Erythroblast (primary cell): ENCODE measurements at regions not wholly inside any gene's neighbourhood (a gene's known extent, or its start where the extent isn't known, plus 50 kb on each side); places are given as distances from the start of the nearest gene placed in this dataset.

Source experiments
- DNase-seq, 2 experiments: peaks; one replicate each; lab custom pipeline; 2025; lab: John Stamatoyannopoulos, UW
- GATA1 ChIP-seq: IDR thresholded peaks from 2 replicates; pipeline ENCODE4 v1.6.1; 2011; ENCODE audit warnings: low read depth, mild to moderate bottlenecking, control low read depth, low read length, moderate library complexity
- POLR2A ChIP-seq: IDR thresholded peaks from 2 replicates; pipeline ENCODE4 v1.6.1; 2011; ENCODE audit warnings: mild to moderate bottlenecking, low read length

GRCh38 chr4:81626851-81627250 is 155.1 kb upstream of the RASGEF1B start:
- no peak for DNase-seq
- no peak for TF ChIP-seq GATA1
- no peak for TF ChIP-seq POLR2A

GRCh38 chr4:81625422-81626417 is 154.0 kb upstream of the RASGEF1B start:
- TF ChIP-seq GATA1: no peak
- no peak for TF ChIP-seq POLR2A
- DNase-seq: no peak

- TF ChIP-seq GATA1 (no peak), POLR2A (no peak)
- DNase-seq: no peak
Observed at GRCh38 chr4:81623434-81623833, 151.7 kb upstream of the RASGEF1B start.

- TF ChIP-seq POLR2A: no peak
- no peak for TF ChIP-seq GATA1
- DNase-seq: no peak
Observed at GRCh38 chr4:81622474-81623184, 150.9 kb upstream of the RASGEF1B start.

GRCh38 chr4:81622028-81622427 is 150.3 kb upstream of the RASGEF1B start:
- DNase-seq: no peak
- TF ChIP-seq GATA1 (no peak), POLR2A (no peak)

- no peak for DNase-seq
- TF ChIP-seq POLR2A: no peak
- no peak for TF ChIP-seq GATA1
Observed at GRCh38 chr4:81621490-81621889, 149.8 kb upstream of the RASGEF1B start.

GRCh38 chr4:81620442-81620841 is 148.7 kb upstream of the RASGEF1B start:
- TF ChIP-seq POLR2A: no peak
- TF ChIP-seq GATA1: no peak
- no peak for DNase-seq

- DNase-seq: no peak
- no peak for TF ChIP-seq POLR2A
- TF ChIP-seq GATA1: no peak
Observed at GRCh38 chr4:81617545-81617944, 145.8 kb upstream of the RASGEF1B start.

GRCh38 chr4:81611221-81611620 is 139.5 kb upstream of the RASGEF1B start:
- DNase-seq: no peak
- TF ChIP-seq GATA1 (no peak), POLR2A (no peak)

GRCh38 chr4:81609844-81610243 is 138.1 kb upstream of the RASGEF1B start:
- TF ChIP-seq GATA1 (no peak), POLR2A (no peak)

GRCh38 chr4:81607950-81608349 is 136.2 kb upstream of the RASGEF1B start:
- no peak for TF ChIP-seq POLR2A
- no peak for TF ChIP-seq GATA1
- DNase-seq: no peak

More at GRCh38 chr4:81609844-81610243, 138.1 kb upstream of the RASGEF1B start:
- no peak for DNase-seq

- no peak for TF ChIP-seq GATA1
- no peak for TF ChIP-seq POLR2A
- DNase-seq: no peak
Observed at GRCh38 chr4:81606801-81607501, 135.2 kb upstream of the RASGEF1B start.

GRCh38 chr4:81606166-81606565 is 134.5 kb upstream of the RASGEF1B start:
- no peak for DNase-seq
- TF ChIP-seq POLR2A (no peak), GATA1 (no peak)

GRCh38 chr4:81605271-81605670 is 133.6 kb upstream of the RASGEF1B start:
- TF ChIP-seq POLR2A (no peak), GATA1 (no peak)
- DNase-seq: no peak
